Body of pancreas (tissue), 4 donors: ENCODE measurements at regions not wholly inside any gene's neighbourhood (a gene's known extent, or its start where the extent isn't known, plus 50 kb on each side); places are given as distances from the start of the nearest gene placed in this dataset.

Experiments
- POLR2A ChIP-seq, 3 donors: fragments of 450-650 bp; IDR thresholded peaks; one replicate each; pipeline ENCODE4 v1.6.1; 2016; ENCODE audit warnings: antibody characterized with exemption in 3 of 3, mild to moderate bottlenecking in 2 of 3
- TF ChIP-seq, protein P1 (sequence below), 7 experiments: fragments of 450-650 bp in 4 of 7; fragments of 200-600 bp in 3 of 7; sonication (generic) in 3 of 7; IDR thresholded peaks; one replicate each; pipeline ENCODE4 v1.5.1; 2016 to 2019; ENCODE audit warnings: antibody characterized with exemption in 7 of 7

DNA sequence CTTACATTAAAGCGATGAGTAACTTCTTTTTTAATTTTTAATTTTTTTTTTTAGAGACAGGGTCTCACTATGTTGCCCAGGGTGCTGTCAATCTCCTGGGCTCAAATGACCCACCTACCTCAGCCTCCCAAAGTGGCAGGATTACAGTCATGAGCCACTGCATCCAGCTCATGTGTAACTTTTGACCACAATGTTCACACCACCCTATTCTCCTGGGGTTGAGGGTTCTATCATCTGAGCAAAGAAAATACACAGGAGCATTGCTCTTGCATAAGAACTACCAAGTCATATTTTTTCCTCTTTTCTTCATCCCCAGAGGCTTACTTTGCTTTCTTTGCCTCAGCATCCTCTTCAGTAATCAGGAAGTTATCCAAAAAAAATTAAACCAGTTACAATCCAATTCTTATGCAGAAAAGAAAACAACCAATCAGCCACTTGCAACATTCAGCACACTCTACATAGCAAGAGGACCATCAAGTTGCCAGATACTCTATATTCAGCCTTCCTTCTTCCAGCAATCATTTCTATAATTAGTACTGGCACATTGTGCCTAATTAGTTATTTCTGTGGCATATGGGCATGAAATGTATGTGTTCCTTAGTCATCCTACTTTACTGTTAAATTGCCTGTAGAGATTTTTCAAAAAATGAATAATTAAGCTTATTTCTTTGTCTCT, 345.6 kb downstream of the AKAIN1 start:
- TF ChIP-seq, protein P1, sequence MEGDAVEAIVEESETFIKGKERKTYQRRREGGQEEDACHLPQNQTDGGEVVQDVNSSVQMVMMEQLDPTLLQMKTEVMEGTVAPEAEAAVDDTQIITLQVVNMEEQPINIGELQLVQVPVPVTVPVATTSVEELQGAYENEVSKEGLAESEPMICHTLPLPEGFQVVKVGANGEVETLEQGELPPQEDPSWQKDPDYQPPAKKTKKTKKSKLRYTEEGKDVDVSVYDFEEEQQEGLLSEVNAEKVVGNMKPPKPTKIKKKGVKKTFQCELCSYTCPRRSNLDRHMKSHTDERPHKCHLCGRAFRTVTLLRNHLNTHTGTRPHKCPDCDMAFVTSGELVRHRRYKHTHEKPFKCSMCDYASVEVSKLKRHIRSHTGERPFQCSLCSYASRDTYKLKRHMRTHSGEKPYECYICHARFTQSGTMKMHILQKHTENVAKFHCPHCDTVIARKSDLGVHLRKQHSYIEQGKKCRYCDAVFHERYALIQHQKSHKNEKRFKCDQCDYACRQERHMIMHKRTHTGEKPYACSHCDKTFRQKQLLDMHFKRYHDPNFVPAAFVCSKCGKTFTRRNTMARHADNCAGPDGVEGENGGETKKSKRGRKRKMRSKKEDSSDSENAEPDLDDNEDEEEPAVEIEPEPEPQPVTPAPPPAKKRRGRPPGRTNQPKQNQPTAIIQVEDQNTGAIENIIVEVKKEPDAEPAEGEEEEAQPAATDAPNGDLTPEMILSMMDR (IDR thresholded peaks at IDR 0.05), result no peak
- no peak for TF ChIP-seq POLR2A (IDR thresholded peaks at IDR 0.05)
